Thyroid gland (tissue), 4 donors: ENCODE measurements at regions not wholly inside any gene's neighbourhood (a gene's known extent, or its start where the extent isn't known, plus 50 kb on each side); places are given as distances from the start of the nearest gene placed in this dataset.

ENCODE experiments used
- DNase-seq, 2 donors: peaks; one replicate each; pipeline ENCODE4 v3.0.0-alpha.2; 2019
- H3K27ac ChIP-seq, 3 donors: fragments of 200-600 bp; sonication (generic); 1 replicate in 2 of 3; 2 replicates in 1 of 3; pipeline ENCODE4 v1.5.1; 2016 to 2019; ENCODE audit warnings: mild to moderate bottlenecking in 1 of 3, moderate library complexity in 1 of 3
- H3K27me3 ChIP-seq: fragments of 200-600 bp; sonication (generic); one replicate; pipeline ENCODE4 v1.5.1; 2019
- H3K36me3 ChIP-seq, 2 donors: fragments of 200-600 bp; sonication (generic); one replicate each; pipeline ENCODE4 v1.5.1; 2016 to 2019
- H3K4me1 ChIP-seq, 2 donors: fragments of 200-600 bp; sonication (generic); one replicate each; pipeline ENCODE4 v1.5.1; 2017 to 2019
- H3K4me3 ChIP-seq, 3 donors: fragments of 200-600 bp; sonication (generic); replicated peaks in 1 of 3; 1 replicate in 2 of 3; 2 replicates in 1 of 3; pipeline ENCODE4 v1.5.1; 2016; ENCODE audit warnings: mild to moderate bottlenecking in 1 of 3
- H3K9me3 ChIP-seq: fragments of 200-600 bp; sonication (generic); one replicate; pipeline ENCODE4 v1.5.1; 2017
- POLR2A ChIP-seq, 2 donors: fragments of 450-650 bp; IDR thresholded peaks; one replicate each; pipeline ENCODE4 v1.6.1; 2017; ENCODE audit warnings: antibody characterized with exemption in 2 of 2, mild to moderate bottlenecking in 2 of 2, moderate library complexity in 1 of 2
- WGBS, 2 donors: methylation state at CpG; one replicate each; pipeline ENCODE4 v1.1.5; 2017; 5-methylcytosine and 5-hydroxymethylcytosine counted together
- intact Hi-C: fragments of 100-400 bp; cut with DNase I; formaldehyde crosslinking; loops from one replicate; pipeline ENCODE4 v1.15.1; 2023
- TF ChIP-seq, protein P1 (sequence below), 6 experiments: fragments of 200-600 bp in 3 of 6; fragments of 450-650 bp in 3 of 6; sonication (generic) in 3 of 6; IDR thresholded peaks; one replicate each; pipeline ENCODE4 v1.5.1; 2016 to 2019; ENCODE audit warnings: antibody characterized with exemption in 6 of 6, mild to moderate bottlenecking in 2 of 6, inconsistent platforms in 1 of 6, moderate library complexity in 1 of 6

DNA sequence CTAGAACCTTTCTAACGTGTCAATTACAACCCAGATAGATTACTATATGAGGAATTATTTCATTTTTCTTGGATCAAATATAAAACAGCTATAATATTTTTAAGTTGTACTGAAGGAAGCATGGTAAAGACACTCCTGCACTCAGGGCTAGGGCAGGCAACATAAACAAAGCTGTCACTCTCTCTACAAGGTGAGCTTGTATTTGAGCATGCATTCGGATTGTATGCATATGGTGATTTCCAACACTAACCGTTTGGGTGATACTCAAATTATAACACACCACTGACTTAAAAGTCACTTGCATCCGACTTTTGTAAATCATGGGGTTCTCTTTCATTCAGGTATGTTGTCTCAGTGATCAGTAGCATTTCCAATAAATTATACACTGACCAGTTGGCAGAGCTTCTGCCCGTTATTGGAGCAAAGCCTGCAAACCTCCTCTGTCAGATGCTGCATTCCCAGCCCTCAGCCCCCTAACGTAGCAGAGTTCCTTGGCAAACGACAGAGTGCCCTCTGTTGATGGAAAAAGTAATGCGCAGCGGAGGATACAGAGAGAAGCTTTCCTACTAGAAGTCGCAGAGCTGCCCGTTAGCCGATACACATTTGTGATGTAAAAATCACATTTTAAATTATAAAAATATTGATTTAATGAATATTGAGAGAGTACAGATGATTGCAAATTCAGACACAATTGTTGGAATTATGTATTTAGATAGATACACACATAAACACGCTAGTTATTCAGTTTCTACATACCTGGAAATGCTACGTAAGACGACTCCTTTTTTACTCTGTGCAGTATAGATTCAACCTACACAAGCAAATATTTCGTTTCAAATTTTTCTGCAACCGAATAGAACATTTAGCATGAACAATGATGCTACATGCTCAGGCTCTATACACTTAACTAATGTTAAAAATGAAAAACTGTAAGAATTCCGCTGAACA lies 173.9 kb upstream of the SP4 start:
- no peaks in the 10 kb centered on the region for H3K4me1 ChIP-seq
- no peak overlapping the region for H3K4me3 ChIP-seq
- DNase-seq = peak; percentile 51 to 53
- intact Hi-C loops = no loop called here
- H3K9me3 ChIP-seq = no peaks in the 10 kb centered on the region
- TF ChIP-seq, protein P1, sequence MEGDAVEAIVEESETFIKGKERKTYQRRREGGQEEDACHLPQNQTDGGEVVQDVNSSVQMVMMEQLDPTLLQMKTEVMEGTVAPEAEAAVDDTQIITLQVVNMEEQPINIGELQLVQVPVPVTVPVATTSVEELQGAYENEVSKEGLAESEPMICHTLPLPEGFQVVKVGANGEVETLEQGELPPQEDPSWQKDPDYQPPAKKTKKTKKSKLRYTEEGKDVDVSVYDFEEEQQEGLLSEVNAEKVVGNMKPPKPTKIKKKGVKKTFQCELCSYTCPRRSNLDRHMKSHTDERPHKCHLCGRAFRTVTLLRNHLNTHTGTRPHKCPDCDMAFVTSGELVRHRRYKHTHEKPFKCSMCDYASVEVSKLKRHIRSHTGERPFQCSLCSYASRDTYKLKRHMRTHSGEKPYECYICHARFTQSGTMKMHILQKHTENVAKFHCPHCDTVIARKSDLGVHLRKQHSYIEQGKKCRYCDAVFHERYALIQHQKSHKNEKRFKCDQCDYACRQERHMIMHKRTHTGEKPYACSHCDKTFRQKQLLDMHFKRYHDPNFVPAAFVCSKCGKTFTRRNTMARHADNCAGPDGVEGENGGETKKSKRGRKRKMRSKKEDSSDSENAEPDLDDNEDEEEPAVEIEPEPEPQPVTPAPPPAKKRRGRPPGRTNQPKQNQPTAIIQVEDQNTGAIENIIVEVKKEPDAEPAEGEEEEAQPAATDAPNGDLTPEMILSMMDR (IDR thresholded peaks at IDR 0.05) = peak in 5 of 6 experiments; percentile 16 to 64 (median 37)
- no peak for TF ChIP-seq POLR2A (IDR thresholded peaks at IDR 0.05)
- H3K27me3 ChIP-seq = peaks cover 6% of the 10 kb centered on the region
- no peak overlapping the region for H3K27ac ChIP-seq
- 16 to 17% methylated on average over 18 of the region's 18 CpGs for WGBS, 2 donors
- no peaks in the 10 kb centered on the region for H3K36me3 ChIP-seq

GRCh38 chr7:21256310-21256877 lies 171.5 kb upstream of the SP4 start:
- no peaks in the 10 kb centered on the region for H3K36me3 ChIP-seq
- H3K4me1 ChIP-seq = no peaks in the 10 kb centered on the region
- H3K27me3 ChIP-seq = peaks cover 6% of the 10 kb centered on the region
- 8 to 14% methylated on average over 3 of the region's 3 CpGs for WGBS, 2 donors
- no peaks in the 10 kb centered on the region for H3K9me3 ChIP-seq
- H3K27ac ChIP-seq = no peak overlapping the region
- no peak for TF ChIP-seq POLR2A (IDR thresholded peaks at IDR 0.05)
- TF ChIP-seq, protein P1 (IDR thresholded peaks at IDR 0.05) = peak in 5 of 6 experiments; percentile 9 to 60 (median 53)
- no peak overlapping the region for H3K4me3 ChIP-seq
- DNase-seq = peak; percentile 23 to 39
- intact Hi-C loops = no loop called here

- no peaks in the 10 kb centered on the region for H3K27me3 ChIP-seq
- TF ChIP-seq, protein P1 (IDR thresholded peaks at IDR 0.05) = no peak
- no peak for TF ChIP-seq POLR2A (IDR thresholded peaks at IDR 0.05)
- no peaks in the 10 kb centered on the region for H3K4me1 ChIP-seq
- no peak for DNase-seq
- H3K27ac ChIP-seq = no peak overlapping the region
- H3K36me3 ChIP-seq = no peaks in the 10 kb centered on the region
- intact Hi-C loops = no loop called here
- no peak overlapping the region for H3K4me3 ChIP-seq
- H3K9me3 ChIP-seq = no peaks in the 10 kb centered on the region
- WGBS, 2 donors = 60 to 83% methylated on average over 1 of the region's 1 CpG
These were observed 166.9 kb upstream of the SP4 start for GRCh38 chr7:21260939-21261338.

DNA sequence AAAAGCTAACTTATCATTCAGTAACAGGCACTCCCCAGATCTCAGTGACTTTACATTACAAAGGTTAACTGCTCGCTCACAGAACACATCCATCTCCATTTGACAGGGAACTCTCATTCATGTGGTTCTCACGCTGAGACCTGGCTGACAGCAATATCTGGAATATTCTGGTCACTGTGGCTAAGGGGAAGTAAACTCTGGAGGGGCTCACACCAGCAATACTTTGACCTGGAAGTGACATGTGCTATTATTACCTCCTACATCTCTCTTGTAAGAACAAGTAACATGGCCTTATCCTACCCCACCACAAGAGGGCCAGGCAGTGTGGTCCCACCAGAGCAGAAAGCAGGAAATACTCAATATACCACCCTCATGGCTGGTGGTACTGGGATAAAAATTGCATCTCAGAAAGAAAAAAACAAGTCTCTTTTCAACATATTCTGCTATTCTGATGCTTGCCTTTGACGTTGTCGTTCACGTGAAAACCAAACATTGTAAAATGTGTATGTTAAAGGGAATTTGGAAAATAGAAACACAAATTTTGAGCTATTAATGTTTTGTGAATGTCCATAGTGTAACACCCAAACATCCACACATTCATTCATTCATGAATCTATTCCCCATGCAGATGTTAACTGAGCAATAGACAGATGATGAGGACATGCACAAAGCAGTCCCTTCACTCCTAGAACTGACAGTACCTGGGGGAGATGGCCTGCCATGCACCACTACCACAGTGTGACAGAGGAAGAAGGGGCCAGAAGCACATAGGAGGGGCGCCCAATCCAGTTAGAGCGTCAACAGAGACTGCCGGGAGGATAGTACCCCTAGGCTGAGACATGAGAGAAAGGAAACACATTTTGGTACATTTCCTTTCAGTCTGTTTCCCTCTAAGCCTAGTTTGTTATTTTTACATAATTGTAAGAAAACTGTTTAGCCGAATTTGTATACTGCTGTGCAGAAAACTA lies 166.0 kb upstream of the SP4 start:
- H3K4me3 ChIP-seq = no peak overlapping the region
- no peak overlapping the region for H3K27ac ChIP-seq
- no peaks in the 10 kb centered on the region for H3K9me3 ChIP-seq
- no peak for TF ChIP-seq POLR2A (IDR thresholded peaks at IDR 0.05)
- TF ChIP-seq, protein P1 (IDR thresholded peaks at IDR 0.05) = peak in 3 of 6 experiments; percentile 37 to 43 (median 40)
- DNase-seq = peak; percentile 37 to 42
- H3K36me3 ChIP-seq = no peaks in the 10 kb centered on the region
- no peaks in the 10 kb centered on the region for H3K27me3 ChIP-seq
- H3K4me1 ChIP-seq = no peaks in the 10 kb centered on the region
- intact Hi-C loops = no loop called here
- WGBS, 2 donors = 46 to 48% methylated on average over 9 of the region's 9 CpGs
